H7 (cell line): ENCODE measurements at regions not wholly inside any gene's neighbourhood (a gene's known extent, or its start where the extent isn't known, plus 50 kb on each side); places are given as distances from the start of the nearest gene placed in this dataset.

ENCODE experiments used
- DNase-seq: peaks from one replicate; pipeline ENCODE4 v3.0.0; 2012
- H3K27me3 ChIP-seq: 2 replicates; pipeline ENCODE4 v1.6.0; 2011; ENCODE audit warnings: mild to moderate bottlenecking, low read length; ENCODE audit not compliant: control insufficient read depth, insufficient read depth
- H3K36me3 ChIP-seq: replicated peaks from 2 replicates; pipeline ENCODE4 v1.5.1; 2011; ENCODE audit warnings: low read length; ENCODE audit not compliant: control insufficient read depth, insufficient read depth
- H3K4me3 ChIP-seq: 2 replicates; pipeline ENCODE4 v1.5.1; 2011; ENCODE audit warnings: low read depth, mild to moderate bottlenecking, control low read depth, low read length, moderate library complexity; ENCODE audit not compliant: insufficient read depth

GRCh38 chr3:177426106-177426877 lies 229.0 kb upstream of the TBL1XR1 start:
- H3K36me3 ChIP-seq = no peaks in the 10 kb centered on the region
- H3K4me3 ChIP-seq = no peak overlapping the region
- DNase-seq = no peak
- no peaks in the 10 kb centered on the region for H3K27me3 ChIP-seq

DNA sequence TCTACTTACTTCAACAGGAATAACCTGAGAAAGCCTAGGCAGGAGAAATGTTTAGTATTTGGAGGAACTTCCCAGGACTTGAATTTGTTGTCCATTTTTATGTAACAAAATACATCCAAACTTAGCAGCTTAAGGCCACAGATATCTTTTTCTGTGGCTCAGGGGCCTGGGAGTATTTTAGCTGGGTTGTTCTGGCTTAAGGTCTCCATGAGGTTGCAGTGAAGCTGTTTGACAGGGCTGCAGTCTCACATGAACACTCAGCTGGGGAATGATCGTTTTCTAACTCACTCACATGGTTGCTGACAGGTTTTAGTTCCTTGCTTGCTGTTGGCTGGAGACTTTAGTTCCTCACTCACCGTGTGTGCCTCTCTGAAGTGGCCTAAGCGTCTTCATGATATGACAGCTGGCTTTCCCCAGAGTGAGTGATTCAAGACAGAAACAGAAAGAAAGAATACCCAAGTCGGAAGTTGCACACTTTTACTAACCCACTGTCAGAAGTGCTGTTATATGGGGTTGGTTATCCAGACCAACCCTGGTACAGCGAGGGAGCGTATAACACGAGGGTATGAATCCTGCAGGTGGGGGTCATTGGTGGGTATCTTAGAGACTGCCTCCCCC lies 229.7 kb upstream of the TBL1XR1 start:
- H3K27me3 ChIP-seq = no peaks in the 10 kb centered on the region
- no peaks in the 10 kb centered on the region for H3K36me3 ChIP-seq
- DNase-seq = no peak
- no peak overlapping the region for H3K4me3 ChIP-seq

DNA sequence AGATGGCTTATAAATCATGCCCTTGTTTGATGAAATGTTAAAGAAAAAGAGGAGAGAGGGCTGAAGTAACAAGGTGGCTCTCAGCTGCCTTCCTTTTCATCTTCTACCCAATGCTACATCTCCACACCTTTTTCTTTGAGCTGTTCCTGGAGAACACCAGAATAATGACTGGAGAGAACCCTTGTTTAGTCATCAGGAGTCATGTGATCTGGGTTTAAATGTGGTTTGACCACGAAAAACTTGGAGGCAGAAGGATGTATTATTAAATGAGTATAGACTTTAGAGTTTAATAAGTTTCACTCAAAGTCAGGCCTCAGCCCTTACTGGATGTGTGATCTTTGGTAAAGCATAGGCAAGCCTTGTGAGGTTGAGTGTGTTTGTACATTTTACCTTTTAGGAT lies 230.3 kb upstream of the TBL1XR1 start:
- H3K36me3 ChIP-seq = no peaks in the 10 kb centered on the region
- no peak overlapping the region for H3K4me3 ChIP-seq
- DNase-seq = no peak
- H3K27me3 ChIP-seq = no peaks in the 10 kb centered on the region

DNA sequence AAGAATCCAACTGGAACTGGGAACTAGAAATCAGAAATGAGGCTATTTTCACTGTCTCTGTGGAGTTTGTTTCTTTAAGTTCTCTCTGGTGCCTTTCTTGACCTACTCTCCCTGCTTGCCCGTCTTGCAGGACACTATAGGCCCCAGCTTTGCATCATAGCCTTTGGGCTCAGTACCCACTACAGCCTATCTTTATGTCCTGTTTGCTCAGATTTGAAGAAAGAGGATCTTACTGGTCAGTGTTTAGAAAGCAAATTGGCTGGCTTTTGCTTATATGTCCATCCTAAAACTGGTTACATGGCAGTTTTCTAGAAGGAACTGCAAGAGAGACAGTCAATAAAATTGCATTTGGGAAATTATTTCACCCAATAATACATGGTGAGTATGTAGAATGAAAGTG lies 231.8 kb upstream of the TBL1XR1 start:
- no peaks in the 10 kb centered on the region for H3K27me3 ChIP-seq
- H3K4me3 ChIP-seq = no peak overlapping the region
- DNase-seq = no peak
- H3K36me3 ChIP-seq = no peaks in the 10 kb centered on the region

GRCh38 chr3:177429771-177430170 lies 232.5 kb upstream of the TBL1XR1 start:
- Histone ChIP-seq H3K36me3 (no peaks in the 10 kb centered on the region), H3K27me3 (no peaks in the 10 kb centered on the region), H3K4me3 (no peak overlapping the region)
- no peak for DNase-seq

GRCh38 chr3:177430653-177431052 lies 233.4 kb upstream of the TBL1XR1 start:
- no peaks in the 10 kb centered on the region for H3K36me3 ChIP-seq
- H3K27me3 ChIP-seq = no peaks in the 10 kb centered on the region
- H3K4me3 ChIP-seq = no peak overlapping the region
- DNase-seq = no peak

DNA sequence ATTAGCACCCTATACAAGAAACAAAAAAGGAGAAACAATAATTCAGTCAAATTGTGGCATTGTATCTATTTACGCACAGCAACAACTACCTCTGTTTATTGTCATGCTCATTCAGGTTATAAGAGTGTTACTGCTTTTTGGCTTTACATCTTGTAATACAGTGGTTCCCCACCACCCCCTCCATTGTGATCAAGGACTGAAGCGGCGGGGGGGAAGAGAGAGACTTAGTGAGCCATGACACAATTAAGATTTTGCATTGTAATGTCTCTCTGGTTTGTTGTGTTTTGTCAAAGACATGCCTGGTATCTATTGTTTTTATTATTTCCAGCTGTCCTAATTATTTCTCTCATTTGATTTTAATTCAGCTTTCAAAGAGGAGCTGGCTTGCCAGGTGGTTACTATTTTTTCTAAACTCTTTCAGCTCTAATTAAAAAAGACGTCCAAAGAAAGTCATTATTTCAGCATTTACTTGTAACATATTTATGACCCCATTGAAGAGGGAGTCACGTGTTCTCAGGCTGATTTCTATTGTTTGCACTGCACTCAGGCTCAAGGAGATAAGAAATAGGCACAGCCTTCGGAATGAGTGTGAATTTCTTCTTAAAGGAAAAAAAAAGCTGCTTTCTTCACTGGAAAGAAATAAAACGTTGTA lies 234.4 kb upstream of the TBL1XR1 start:
- DNase-seq = no peak
- H3K4me3 ChIP-seq = no peak overlapping the region
- no peaks in the 10 kb centered on the region for H3K27me3 ChIP-seq
- no peaks in the 10 kb centered on the region for H3K36me3 ChIP-seq

DNA sequence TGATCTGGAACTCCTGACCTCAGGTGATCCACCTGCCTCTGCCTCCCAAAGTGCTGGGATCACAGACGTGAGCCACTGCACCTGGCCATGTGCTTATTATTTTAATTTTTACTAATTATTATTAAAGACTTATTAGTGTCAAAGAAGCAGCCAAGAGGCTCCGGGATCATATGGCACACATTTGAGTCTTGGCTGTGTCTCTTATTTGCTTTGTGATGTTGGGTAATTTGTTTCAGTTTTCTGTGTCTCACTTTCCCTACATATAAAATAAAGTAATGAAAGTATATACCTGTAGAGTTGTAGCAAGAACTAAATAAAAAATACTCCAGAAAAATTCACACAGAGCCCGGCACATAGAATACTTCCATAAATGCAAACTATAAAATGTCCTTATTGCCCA lies 238.0 kb upstream of the TBL1XR1 start:
- Histone ChIP-seq H3K36me3 (no peaks in the 10 kb centered on the region), H3K27me3 (no peaks in the 10 kb centered on the region), H3K4me3 (no peak overlapping the region)
- no peak for DNase-seq

DNA sequence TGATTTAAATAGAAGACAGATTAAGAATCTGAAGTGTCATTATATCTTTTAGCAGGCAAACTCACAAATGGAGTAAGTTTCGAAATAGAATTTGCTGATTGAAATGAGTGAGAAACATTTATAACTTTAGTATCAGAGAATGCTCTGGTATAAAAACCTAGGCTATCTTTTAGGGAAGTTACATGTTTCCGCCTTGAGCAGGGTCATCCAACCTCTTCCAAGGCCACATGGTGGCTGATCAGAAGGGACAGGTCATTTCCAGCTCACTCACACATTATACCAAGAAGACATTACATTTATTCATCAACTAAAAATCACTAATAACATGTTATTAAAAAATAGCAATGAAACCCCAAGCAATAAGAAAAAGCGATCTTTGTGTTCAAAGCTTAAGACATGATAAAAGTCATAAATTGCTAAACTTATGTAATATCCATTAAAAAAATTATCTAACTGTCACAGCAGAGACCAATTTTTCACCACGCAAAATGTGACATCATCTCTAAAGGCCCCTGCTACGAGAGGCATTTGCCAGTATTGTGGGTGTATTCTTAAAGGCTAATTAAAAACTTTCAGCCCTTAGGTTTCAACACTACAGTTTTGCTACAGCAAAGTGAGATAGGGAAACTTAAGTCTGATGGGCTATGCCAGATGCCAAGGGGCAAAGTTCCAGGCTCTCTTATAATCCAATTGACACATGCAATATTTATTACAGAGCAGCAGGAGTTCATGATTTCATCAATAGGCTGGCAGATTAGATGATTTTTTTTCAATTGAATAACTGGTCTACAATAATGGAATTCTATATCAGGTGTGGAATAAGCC lies 240.4 kb upstream of the TBL1XR1 start:
- Histone ChIP-seq H3K36me3 (no peaks in the 10 kb centered on the region), H3K27me3 (no peaks in the 10 kb centered on the region), H3K4me3 (no peak overlapping the region)
- no peak for DNase-seq

- no peak for DNase-seq
- H3K27me3 ChIP-seq = no peaks in the 10 kb centered on the region
- H3K36me3 ChIP-seq = no peaks in the 10 kb centered on the region
- H3K4me3 ChIP-seq = no peak overlapping the region
Observed at GRCh38 chr3:177438596-177439220, 241.4 kb upstream of the TBL1XR1 start.

DNA sequence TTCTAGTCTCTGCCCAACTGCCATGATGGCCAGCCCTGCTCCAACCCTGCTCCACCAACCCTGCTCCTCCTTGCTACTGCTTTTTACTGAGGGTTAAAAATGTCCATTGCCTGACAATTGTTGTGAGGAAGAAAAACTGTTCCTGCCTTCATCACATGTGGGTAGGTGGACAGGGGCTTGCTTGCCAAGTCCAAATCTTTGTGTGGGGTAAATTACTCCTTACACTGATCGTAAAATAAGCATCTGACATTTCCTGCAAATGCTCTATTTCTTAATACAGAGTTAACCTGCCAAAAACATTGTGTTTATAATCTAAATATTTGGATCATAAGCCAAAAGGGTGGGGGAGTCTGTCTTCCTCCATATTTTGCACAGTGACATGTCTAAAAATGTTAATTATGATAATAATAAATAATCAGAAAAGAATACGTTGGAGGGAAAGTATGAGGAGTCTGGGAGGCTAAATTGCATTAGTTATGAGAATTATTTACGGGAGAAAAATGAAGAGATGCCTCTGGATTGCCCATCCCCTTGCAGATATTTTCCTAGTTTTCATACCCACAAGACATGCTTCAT lies 242.5 kb upstream of the TBL1XR1 start:
- Histone ChIP-seq H3K27me3 (no peaks in the 10 kb centered on the region), H3K36me3 (no peaks in the 10 kb centered on the region), H3K4me3 (no peak overlapping the region)
- no peak for DNase-seq

GRCh38 chr3:177440456-177441104 lies 243.3 kb upstream of the TBL1XR1 start:
- Histone ChIP-seq H3K27me3 (no peaks in the 10 kb centered on the region), H3K36me3 (no peaks in the 10 kb centered on the region), H3K4me3 (no peak overlapping the region)
- DNase-seq = no peak

GRCh38 chr3:177441276-177441812 lies 244.1 kb upstream of the TBL1XR1 start:
- no peak for DNase-seq
- Histone ChIP-seq H3K36me3 (no peaks in the 10 kb centered on the region), H3K4me3 (no peak overlapping the region), H3K27me3 (no peaks in the 10 kb centered on the region)
